Trophoblast cell (in vitro differentiated cells and primary cell): ENCODE measurements at regions not wholly inside any gene's neighbourhood (a gene's known extent, or its start where the extent isn't known, plus 50 kb on each side); places are given as distances from the start of the nearest gene placed in this dataset.
A peak's percentile ranks its signal among the peaks of the same experiment; 100 is the strongest.

Experiments used
- DNase-seq, 2 donors: peaks; one replicate each; pipeline ENCODE4 v3.0.0-alpha.2; 2016
- H2AFZ ChIP-seq: 2 replicates; pipeline ENCODE4 v1.6.1; 2013; ENCODE audit warnings: low read length, moderate library complexity, mild to moderate bottlenecking; ENCODE audit not compliant: insufficient read depth, poor library complexity
- H2AK5ac ChIP-seq: 2 replicates; pipeline ENCODE4 v1.6.1; 2013; ENCODE audit warnings: mild to moderate bottlenecking, low read length
- H2BK120ac ChIP-seq: 2 replicates; pipeline ENCODE4 v1.6.1; 2013; ENCODE audit warnings: low read length, mild to moderate bottlenecking, moderate library complexity; ENCODE audit not compliant: insufficient read depth, poor library complexity
- H2BK12ac ChIP-seq: 2 replicates; pipeline ENCODE4 v1.6.1; 2013; ENCODE audit warnings: mild to moderate bottlenecking, low read length, moderate library complexity
- H2BK5ac ChIP-seq: 2 replicates; pipeline ENCODE4 v1.6.1; 2013; ENCODE audit warnings: low read length, low read depth, moderate library complexity, mild to moderate bottlenecking; ENCODE audit not compliant: poor library complexity
- H3K14ac ChIP-seq: 2 replicates; pipeline ENCODE4 v1.6.1; 2013; ENCODE audit warnings: mild to moderate bottlenecking, low read length
- H3K18ac ChIP-seq: 2 replicates; pipeline ENCODE4 v1.6.1; 2013; ENCODE audit warnings: mild to moderate bottlenecking, low read length
- H3K23ac ChIP-seq: 2 replicates; pipeline ENCODE4 v1.6.1; 2013; ENCODE audit warnings: low read length
- H3K27ac ChIP-seq: 2 replicates; pipeline ENCODE4 v1.5.1; 2013; ENCODE audit warnings: low read depth, mild to moderate bottlenecking, inconsistent platforms, low read length, moderate library complexity
- H3K27me3 ChIP-seq: 2 replicates; pipeline ENCODE4 v1.6.1; 2013; ENCODE audit warnings: inconsistent platforms, mild to moderate bottlenecking, low read length, moderate library complexity; ENCODE audit not compliant: insufficient read depth
- H3K36me3 ChIP-seq, 2 experiments: 1 replicate in 1 of 2; 2 replicates in 1 of 2; pipeline ENCODE4 v1.6.1; 2013; ENCODE audit warnings: low read length in 2 of 2, mild to moderate bottlenecking in 2 of 2, moderate library complexity in 1 of 2; ENCODE audit not compliant: insufficient read depth in 2 of 2, control insufficient read depth in 1 of 2
- H3K4ac ChIP-seq: 2 replicates; pipeline ENCODE4 v1.6.1; 2013; ENCODE audit warnings: low read depth, mild to moderate bottlenecking, low read length, moderate library complexity
- H3K4me1 ChIP-seq, 2 experiments: 1 replicate in 1 of 2; 2 replicates in 1 of 2; pipeline ENCODE4 v1.6.1; 2013; ENCODE audit warnings: low read length in 2 of 2, mild to moderate bottlenecking in 2 of 2, moderate library complexity in 1 of 2; ENCODE audit not compliant: insufficient read depth in 2 of 2, control insufficient read depth in 1 of 2
- H3K4me2 ChIP-seq: 2 replicates; pipeline ENCODE4 v1.6.1; 2013; ENCODE audit warnings: inconsistent platforms, mild to moderate bottlenecking, low read length, moderate library complexity
- H3K4me3 ChIP-seq: 2 replicates; pipeline ENCODE4 v1.5.1; 2013; ENCODE audit warnings: mild to moderate bottlenecking, low read depth, low read length, inconsistent platforms
- H3K79me1 ChIP-seq: one replicate; pipeline ENCODE4 v1.6.1; 2013; ENCODE audit warnings: low read length
- H3K79me2 ChIP-seq: 2 replicates; pipeline ENCODE4 v1.6.1; 2013; ENCODE audit warnings: low read length, mild to moderate bottlenecking; ENCODE audit not compliant: control insufficient read depth, insufficient read depth, poor library complexity
- H3K9ac ChIP-seq: 2 replicates; pipeline ENCODE4 v1.6.1; 2013; ENCODE audit warnings: mild to moderate bottlenecking, low read length
- H3K9me3 ChIP-seq: 2 replicates; pipeline ENCODE4 v1.6.1; 2013; ENCODE audit warnings: low read depth, mild to moderate bottlenecking, control low read depth, inconsistent platforms, low read length; ENCODE audit not compliant: insufficient read depth
- H4K12ac ChIP-seq: 2 replicates; pipeline ENCODE4 v1.6.1; 2013; ENCODE audit warnings: low read depth, mild to moderate bottlenecking, low read length, moderate library complexity
- H4K8ac ChIP-seq: 2 replicates; pipeline ENCODE4 v1.6.1; 2013; ENCODE audit warnings: low read depth, mild to moderate bottlenecking, low read length, moderate library complexity
- H4K91ac ChIP-seq: one replicate; pipeline ENCODE4 v1.6.1; 2013; ENCODE audit warnings: low read depth, mild to moderate bottlenecking, low read length, moderate library complexity
- WGBS: extraction: QIAGEN DNeasy Blood & Tissue Kit; methylation state at CpG from one replicate; pipeline ENCODE4 v1.1.7; 2013; ENCODE audit warnings: missing lambda C conversion rate; ENCODE audit not compliant: insufficient read length, insufficient coverage; ENCODE audit errors: extremely low coverage; 5-methylcytosine and 5-hydroxymethylcytosine counted together

DNA sequence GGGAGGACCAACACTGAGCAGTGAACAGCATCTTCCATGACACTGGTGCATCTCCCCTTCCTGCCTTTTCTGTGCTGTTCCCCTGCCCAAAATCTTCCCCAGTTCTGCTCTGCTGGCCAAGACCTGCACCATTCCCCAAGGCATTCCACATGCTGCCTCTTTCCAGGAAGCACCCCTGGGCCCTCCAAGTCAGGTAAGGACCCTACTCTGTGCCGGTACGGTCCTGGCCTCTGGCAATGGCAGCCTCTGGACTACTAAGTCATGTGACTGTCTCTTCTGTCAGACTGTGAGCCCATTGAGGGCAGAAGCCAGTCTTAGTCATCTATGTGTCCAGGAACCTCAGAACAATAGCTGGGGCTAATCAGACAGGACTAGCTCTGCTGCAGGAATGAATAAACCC is 282.0 kb downstream of the MYCN start:
- no peak overlapping the region for H2BK5ac ChIP-seq
- WGBS: no CpG with 5 or more reads among the region's 2 CpGs
- no peak overlapping the region for H3K4ac ChIP-seq
- no peak overlapping the region for H3K9ac ChIP-seq
- no peak overlapping the region for H3K14ac ChIP-seq
- H3K27me3 ChIP-seq: no peaks in the 10 kb centered on the region
- no peak overlapping the region for H2BK12ac ChIP-seq
- H2AK5ac ChIP-seq: no peak overlapping the region
- H3K18ac ChIP-seq: no peak overlapping the region
- H3K23ac ChIP-seq: no peak overlapping the region
- H3K79me1 ChIP-seq: no peaks in the 10 kb centered on the region
- no peak overlapping the region for H3K4me3 ChIP-seq
- H4K8ac ChIP-seq: no peak overlapping the region
- no peak overlapping the region for H3K4me2 ChIP-seq
- DNase-seq: no peak
- H2BK120ac ChIP-seq: no peak overlapping the region
- no peak overlapping the region for H3K27ac ChIP-seq
- no peaks in the 10 kb centered on the region for H3K79me2 ChIP-seq
- H3K4me1 ChIP-seq: peaks cover 9 to 11% of the 10 kb centered on the region in 2 experiments
- no peak overlapping the region for H4K12ac ChIP-seq
- H4K91ac ChIP-seq: no peak overlapping the region
- H3K36me3 ChIP-seq: no peaks in the 10 kb centered on the region
- peaks cover 10% of the 10 kb centered on the region for H3K9me3 ChIP-seq
- no peak overlapping the region for H2AFZ ChIP-seq

GRCh38 chr2:16221461-16222010 is 281.2 kb downstream of the MYCN start:
- H3K27me3 ChIP-seq: no peaks in the 10 kb centered on the region
- H3K4me2 ChIP-seq: no peak overlapping the region
- no peak overlapping the region for H3K4ac ChIP-seq
- no CpG with 5 or more reads among the region's 7 CpGs for WGBS
- H3K79me1 ChIP-seq: no peaks in the 10 kb centered on the region
- no peak overlapping the region for H3K18ac ChIP-seq
- no peak overlapping the region for H2BK120ac ChIP-seq
- no peak overlapping the region for H2AFZ ChIP-seq
- peak overlapping the region; percentile 26 for H3K4me3 ChIP-seq
- no peaks in the 10 kb centered on the region for H3K79me2 ChIP-seq
- H2BK12ac ChIP-seq: no peak overlapping the region
- peaks cover 10% of the 10 kb centered on the region for H3K9me3 ChIP-seq
- no peak overlapping the region for H3K14ac ChIP-seq
- peaks cover 9 to 11% of the 10 kb centered on the region in 2 experiments for H3K4me1 ChIP-seq
- H2BK5ac ChIP-seq: no peak overlapping the region
- no peak overlapping the region for H4K91ac ChIP-seq
- H2AK5ac ChIP-seq: no peak overlapping the region
- H3K27ac ChIP-seq: no peak overlapping the region
- no peak overlapping the region for H4K12ac ChIP-seq
- H3K23ac ChIP-seq: no peak overlapping the region
- no peak overlapping the region for H3K9ac ChIP-seq
- no peaks in the 10 kb centered on the region for H3K36me3 ChIP-seq
- no peak overlapping the region for H4K8ac ChIP-seq
- no peak for DNase-seq

DNA sequence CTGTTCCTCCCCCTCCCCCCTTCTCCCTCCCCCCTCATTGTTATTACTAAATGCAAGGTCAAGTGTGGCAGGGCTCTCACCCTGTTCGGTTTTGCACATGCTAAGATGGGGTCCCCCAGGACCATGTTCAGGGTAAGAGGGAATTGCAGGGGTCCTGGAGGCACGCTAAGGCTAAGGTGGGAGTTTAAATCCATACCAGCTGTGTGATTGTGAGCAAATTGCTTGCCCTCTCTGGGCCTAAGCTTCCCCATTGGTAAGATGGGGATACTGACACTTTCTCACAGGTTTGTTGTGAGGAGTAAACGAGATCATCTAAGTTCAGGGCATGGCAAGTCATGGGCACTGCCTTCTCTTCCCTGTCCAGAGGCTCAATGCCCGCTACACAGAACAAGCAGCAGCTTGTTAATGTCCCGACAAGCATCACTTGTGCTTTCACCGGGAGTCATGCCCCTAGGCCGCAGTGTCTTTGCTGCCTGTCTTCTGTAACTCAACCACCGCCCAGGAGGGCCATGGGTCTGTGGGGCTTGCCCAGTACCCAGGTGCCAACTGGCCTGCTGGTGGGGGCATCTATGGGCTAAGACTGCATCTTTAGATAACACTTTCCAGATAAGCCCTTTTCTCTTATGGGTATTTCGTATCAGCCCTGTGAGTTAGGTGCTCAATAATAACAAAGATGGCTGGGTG is 279.1 kb downstream of the MYCN start:
- no peaks in the 10 kb centered on the region for H3K36me3 ChIP-seq
- H2BK12ac ChIP-seq: no peak overlapping the region
- H3K9me3 ChIP-seq: peaks cover 10% of the 10 kb centered on the region
- no peak overlapping the region for H3K4me2 ChIP-seq
- H2AFZ ChIP-seq: no peak overlapping the region
- no peak for DNase-seq
- no peak overlapping the region for H3K27ac ChIP-seq
- H2BK5ac ChIP-seq: no peak overlapping the region
- no peak overlapping the region for H2BK120ac ChIP-seq
- H3K4me1 ChIP-seq: peaks cover 7 to 11% of the 10 kb centered on the region in 2 experiments
- no peak overlapping the region for H2AK5ac ChIP-seq
- no peak overlapping the region for H3K9ac ChIP-seq
- H3K23ac ChIP-seq: no peak overlapping the region
- H3K27me3 ChIP-seq: no peaks in the 10 kb centered on the region
- no peak overlapping the region for H3K18ac ChIP-seq
- no peak overlapping the region for H4K8ac ChIP-seq
- H3K14ac ChIP-seq: no peak overlapping the region
- no peak overlapping the region for H3K4me3 ChIP-seq
- no peak overlapping the region for H3K4ac ChIP-seq
- no CpG with 5 or more reads among the region's 9 CpGs for WGBS
- H4K12ac ChIP-seq: no peak overlapping the region
- H3K79me1 ChIP-seq: no peaks in the 10 kb centered on the region
- H4K91ac ChIP-seq: no peak overlapping the region
- H3K79me2 ChIP-seq: no peaks in the 10 kb centered on the region

GRCh38 chr2:16218625-16219024 is 278.3 kb downstream of the MYCN start:
- Histone ChIP-seq H3K23ac (no peak overlapping the region), H3K4me2 (no peak overlapping the region), H3K27ac (no peak overlapping the region), H3K4ac (no peak overlapping the region), H3K14ac (no peak overlapping the region), H2AFZ (no peak overlapping the region), H3K4me3 (no peak overlapping the region), H3K9ac (no peak overlapping the region), H2BK12ac (no peak overlapping the region), H2BK120ac (no peak overlapping the region), H2AK5ac (no peak overlapping the region), H3K36me3 (no peaks in the 10 kb centered on the region), H4K91ac (no peak overlapping the region), H3K9me3 (peaks cover 10% of the 10 kb centered on the region), H4K12ac (no peak overlapping the region), H3K79me1 (no peaks in the 10 kb centered on the region), H4K8ac (no peak overlapping the region), H3K79me2 (no peaks in the 10 kb centered on the region), H3K27me3 (no peaks in the 10 kb centered on the region), H3K18ac (no peak overlapping the region), H3K4me1 (peaks cover 3% of the 10 kb centered on the region in 2 experiments), H2BK5ac (no peak overlapping the region)
- DNase-seq: peak; percentile 30 to 42
- no CpG with 5 or more reads among the region's 3 CpGs for WGBS
